ENCODE measurements at regions not wholly inside any gene's neighbourhood (a gene's known extent, or its start where the extent isn't known, plus 50 kb on each side); places are given as distances from the start of the nearest gene placed in this dataset.
"Not testable (repeated sequence)": the region's sequence is repeated elsewhere in the genome, so short reads cannot be mapped to it uniquely, and the experiment has no call there.

- no peak for TF ChIP-seq RNF2 (IDR thresholded peaks at IDR 0.05; ENCODE audit: borderline replicate concordance, low read depth)
- no peak for TF ChIP-seq HMGXB4 (CRISPR knock-in tag; IDR thresholded peaks at IDR 0.05; ENCODE audit: borderline replicate concordance)
- TF ChIP-seq TP53 (CRISPR knock-in tag; IDR thresholded peaks at IDR 0.05), result no peak
- no peak for TF ChIP-seq NPAS2 (CRISPR knock-in tag; IDR thresholded peaks at IDR 0.05; ENCODE audit: borderline replicate concordance)
- no peak for TF ChIP-seq MAZ (IDR thresholded peaks at IDR 0.05; ENCODE audit: borderline replicate concordance, low read depth, low read length)
- no peak for TF ChIP-seq ZSCAN20 (CRISPR knock-in tag; IDR thresholded peaks at IDR 0.05)
- no peak for TF ChIP-seq HOXA7 (CRISPR knock-in tag; IDR thresholded peaks at IDR 0.05)
- TF ChIP-seq ZFP36 (IDR thresholded peaks at IDR 0.05; ENCODE audit: borderline replicate concordance, partially characterized antibody), result no peak
- TF ChIP-seq SREBF2 (IDR thresholded peaks at IDR 0.05), result no peak
- TF ChIP-seq ZNF302 (CRISPR knock-in tag; IDR thresholded peaks at IDR 0.05), result no peak
- no peak for TF ChIP-seq NFE2L2 (conservative IDR thresholded peaks at IDR 0.05; ENCODE audit: low read length)
- TF ChIP-seq ELK1 (IDR thresholded peaks at IDR 0.05; ENCODE audit: low read depth, low read length), result no peak
- TF ChIP-seq POLR2A (IDR thresholded peaks at IDR 0.05; ENCODE audit: low read length), result no peak
- no peak for TF ChIP-seq CHD4 (IDR thresholded peaks at IDR 0.05; ENCODE audit: borderline replicate concordance)
- Histone ChIP-seq H3K4me1 (peaks cover 7% of the 10 kb centered on the region; the same call in 1 of the 3 replicates), H3K27ac (no peak overlapping the region), H3K9me3 (no peaks in the 10 kb centered on the region), H3K4me2 (no peak overlapping the region), H3K4me3 (no peak overlapping the region)
- ChIA-PET CTCF (no interaction called here), POLR2A (no interaction called here)
- DNase-seq (ENCODE audit: low read depth in 1 of 2, low spot score in 1 of 2) (no peak), ATAC-seq (no peak), FAIRE-seq (no peak)
- 58% methylated on average over 2 of the region's 2 CpGs for WGBS (ENCODE audit: missing lambda C conversion rate)
These were observed 89.0 kb upstream of the PIP4K2A start for GRCh38 chr10:22803261-22803885.

- CTCF ChIA-PET, result no interaction called here
- H3K4me2 ChIP-seq, result no peak overlapping the region
- FAIRE-seq (no peak), DNase-seq (ENCODE audit: low read depth in 1 of 2, low spot score in 1 of 2) (no peak), ATAC-seq (no peak)
- TF ChIP-seq HEYL (CRISPR knock-in tag; IDR thresholded peaks at IDR 0.05) (no peak), RCOR1 (IDR thresholded peaks at IDR 0.05; ENCODE audit: low read depth, low read length) (no peak), HOXB13 (CRISPR knock-in tag; IDR thresholded peaks at IDR 0.05; ENCODE audit: low read depth) (no peak), MAX (IDR thresholded peaks at IDR 0.05) (no peak), TP53 (CRISPR knock-in tag; IDR thresholded peaks at IDR 0.05) (no peak)
- no peak overlapping the region for H3K4me3 ChIP-seq
- H3K4me1 ChIP-seq, result peaks cover 7% of the 10 kb centered on the region; the same call in 1 of the 3 replicates
- no peak overlapping the region for H3K27ac ChIP-seq
- POLR2A ChIA-PET, result no interaction called here
- H3K9me3 ChIP-seq, result no peaks in the 10 kb centered on the region
- WGBS (ENCODE audit: missing lambda C conversion rate), result 16% methylated on average over 1 of the region's 1 CpG
These were observed 87.4 kb upstream of the PIP4K2A start for GRCh38 chr10:22801785-22802184.

GRCh38 chr10:22797796-22798195, 83.4 kb upstream of the PIP4K2A start:
- POLR2A ChIA-PET; FAIRE-seq; H3K4me2 ChIP-seq; DNase-seq (ENCODE audit: low read depth in 1 of 2, low spot score in 1 of 2); H3K4me3 ChIP-seq; H3K27ac ChIP-seq; CTCF ChIA-PET; ATAC-seq; H3K9me3 ChIP-seq; H3K4me1 ChIP-seq: not testable (repeated sequence)
- 0% methylated on average over 1 of the region's 1 CpG for WGBS (ENCODE audit: missing lambda C conversion rate)

- H3K4me2 ChIP-seq, result no peak overlapping the region
- no peak overlapping the region for H3K4me3 ChIP-seq
- FAIRE-seq (no peak), ATAC-seq (no peak), DNase-seq (ENCODE audit: low read depth in 1 of 2, low spot score in 1 of 2) (no peak)
- ChIA-PET POLR2A (no interaction called here), CTCF (no interaction called here)
- H3K9me3 ChIP-seq, result peaks cover 2% of the 10 kb centered on the region; the same call in 1 of the 3 replicates
- WGBS (ENCODE audit: missing lambda C conversion rate), result 64% methylated on average over 3 of the region's 3 CpGs
- H3K27ac ChIP-seq, result no peak overlapping the region
- no peaks in the 10 kb centered on the region for H3K4me1 ChIP-seq
- TF ChIP-seq GATA3 (IDR thresholded peaks at IDR 0.05; ENCODE audit: borderline replicate concordance), result no peak
- no peak for TF ChIP-seq ATOH8 (CRISPR knock-in tag; IDR thresholded peaks at IDR 0.05; ENCODE audit: low read depth)
- TF ChIP-seq MAFK (IDR thresholded peaks at IDR 0.05; ENCODE audit: partially characterized antibody), result no peak
- no peak for TF ChIP-seq RFX5 (IDR thresholded peaks at IDR 0.05)
- no peak for TF ChIP-seq E2F6 (IDR thresholded peaks at IDR 0.05; ENCODE audit: borderline replicate concordance, low read depth)
- TF ChIP-seq FOXS1 (CRISPR knock-in tag; IDR thresholded peaks at IDR 0.05), result no peak
- no peak for TF ChIP-seq ZNF302 (CRISPR knock-in tag; IDR thresholded peaks at IDR 0.05)
- no peak for TF ChIP-seq HMGXB4 (CRISPR knock-in tag; IDR thresholded peaks at IDR 0.05; ENCODE audit: borderline replicate concordance)
- no peak for TF ChIP-seq TFCP2L1 (CRISPR knock-in tag; IDR thresholded peaks at IDR 0.05)
These were observed 81.2 kb upstream of the PIP4K2A start for GRCh38 chr10:22795546-22795945.

All from A549 (cell line).